Neuronal stem cell (in vitro differentiated cells): ENCODE measurements at regions not wholly inside any gene's neighbourhood (a gene's known extent, or its start where the extent isn't known, plus 50 kb on each side); places are given as distances from the start of the nearest gene placed in this dataset.

Source experiments
- DNase-seq: peaks from one replicate; pipeline ENCODE4 v3.0.0-alpha.2; 2013; ENCODE audit warnings: low spot score
- H2AFZ ChIP-seq: one replicate; pipeline ENCODE4 v1.6.1; 2013; ENCODE audit warnings: mild to moderate bottlenecking, low read length, inconsistent platforms
- H2AK5ac ChIP-seq: 2 replicates; pipeline ENCODE4 v1.6.1; 2013; ENCODE audit warnings: low read depth, mild to moderate bottlenecking, inconsistent platforms, low read length, moderate library complexity, mixed read lengths
- H2BK120ac ChIP-seq: 2 replicates; pipeline ENCODE4 v1.6.1; 2013; ENCODE audit warnings: low read depth, mild to moderate bottlenecking, inconsistent platforms, low read length, moderate library complexity, mixed read lengths
- H2BK12ac ChIP-seq: one replicate; pipeline ENCODE4 v1.6.1; 2013; ENCODE audit warnings: low read length, inconsistent platforms
- H2BK15ac ChIP-seq: 2 replicates; pipeline ENCODE4 v1.6.1; 2013; ENCODE audit warnings: mild to moderate bottlenecking, low read length, inconsistent platforms, mixed read lengths
- H2BK5ac ChIP-seq: one replicate; pipeline ENCODE4 v1.6.1; 2013; ENCODE audit warnings: inconsistent platforms, mild to moderate bottlenecking, low read length, moderate library complexity
- H3K14ac ChIP-seq: one replicate; pipeline ENCODE4 v1.6.1; 2013; ENCODE audit warnings: low read length, inconsistent platforms
- H3K18ac ChIP-seq: 2 replicates; pipeline ENCODE4 v1.6.1; 2013; ENCODE audit warnings: low read length, inconsistent platforms
- H3K23ac ChIP-seq: 2 replicates; pipeline ENCODE4 v1.6.1; 2013; ENCODE audit warnings: low read depth, mild to moderate bottlenecking, mixed read lengths, low read length, inconsistent platforms; ENCODE audit not compliant: poor library complexity
- H3K27ac ChIP-seq: replicated peaks from 3 replicates; pipeline ENCODE4 v1.5.1; 2013; ENCODE audit warnings: low read length, inconsistent platforms
- H3K27me3 ChIP-seq, 3 experiments: 2 replicates each; pipeline ENCODE4 v1.6.1; 2013; ENCODE audit warnings: low read length in 3 of 3, mild to moderate bottlenecking in 2 of 3, inconsistent platforms in 1 of 3, low read depth in 1 of 3, mixed read lengths in 1 of 3, moderate library complexity in 1 of 3; ENCODE audit not compliant: control insufficient read depth in 3 of 3, insufficient read depth in 3 of 3
- H3K36me3 ChIP-seq, 2 donors: replicated peaks in 1 of 2; 2 replicates each; pipeline ENCODE4 v1.6.1; 2013; ENCODE audit warnings: low read length in 2 of 2; ENCODE audit not compliant: control insufficient read depth in 2 of 2, insufficient read depth in 2 of 2
- H3K4ac ChIP-seq: 2 replicates; pipeline ENCODE4 v1.6.1; 2013; ENCODE audit warnings: inconsistent platforms, mild to moderate bottlenecking, low read length, moderate library complexity
- H3K4me1 ChIP-seq, 2 donors: 1 replicate in 1 of 2; 2 replicates in 1 of 2; pipeline ENCODE4 v1.6.1; 2013; ENCODE audit warnings: low read length in 2 of 2, low read depth in 1 of 2; ENCODE audit not compliant: control insufficient read depth in 2 of 2, insufficient read depth in 1 of 2
- H3K4me2 ChIP-seq: one replicate; pipeline ENCODE4 v1.6.1; 2013; ENCODE audit warnings: mild to moderate bottlenecking, low read length, inconsistent platforms; ENCODE audit not compliant: insufficient read depth, poor library complexity, severe bottlenecking
- H3K4me3 ChIP-seq, 2 donors: 2 replicates each; pipeline ENCODE4 v1.5.1; 2013; ENCODE audit warnings: low read length in 2 of 2, mild to moderate bottlenecking in 2 of 2, inconsistent platforms in 1 of 2, moderate library complexity in 1 of 2
- H3K79me1 ChIP-seq: one replicate; pipeline ENCODE4 v1.6.1; 2013; ENCODE audit warnings: low read depth, mild to moderate bottlenecking, inconsistent platforms, low read length, moderate library complexity
- H3K9ac ChIP-seq: one replicate; pipeline ENCODE4 v1.6.1; 2013; ENCODE audit warnings: mild to moderate bottlenecking, low read depth, low read length, inconsistent platforms; ENCODE audit not compliant: poor library complexity
- H3K9me3 ChIP-seq, 2 donors: replicated peaks in 1 of 2; 2 replicates each; pipeline versions ENCODE3 to v1.6.1; 2013; ENCODE audit warnings: low read length in 2 of 2, mild to moderate bottlenecking in 2 of 2, inconsistent platforms in 1 of 2, low read depth in 1 of 2, mixed read lengths in 1 of 2, moderate library complexity in 1 of 2; ENCODE audit not compliant: control insufficient read depth in 2 of 2, insufficient read depth in 1 of 2
- H4K8ac ChIP-seq: one replicate; pipeline ENCODE4 v1.6.1; 2013; ENCODE audit warnings: low read depth, mild to moderate bottlenecking, inconsistent platforms, low read length, moderate library complexity
- H4K91ac ChIP-seq: one replicate; pipeline ENCODE4 v1.6.1; 2013; ENCODE audit warnings: low read length, low read depth, mild to moderate bottlenecking, inconsistent platforms; ENCODE audit not compliant: poor library complexity
- whole genome bisulfite sequencing, 2 donors: extraction: QIAGEN DNeasy Blood & Tissue Kit; methylation state at CpG; one replicate each; pipeline ENCODE4 v1.1.7; 2013; ENCODE audit warnings: missing lambda C conversion rate in 2 of 2, mixed read lengths in 1 of 2; ENCODE audit not compliant: insufficient read length in 2 of 2, insufficient replicate concordance in 1 of 2; ENCODE audit errors: extremely low coverage in 2 of 2; 5-methylcytosine and 5-hydroxymethylcytosine counted together

- Histone ChIP-seq H2BK15ac (no peak overlapping the region), H3K4me3 (no peak overlapping the region), H4K8ac (no peak overlapping the region), H2BK5ac (no peak overlapping the region), H3K4me1 (no peaks in the 10 kb centered on the region), H2AK5ac (no peak overlapping the region), H3K79me1 (no peaks in the 10 kb centered on the region), H2AFZ (no peak overlapping the region), H3K9me3 (no peaks in the 10 kb centered on the region), H4K91ac (no peak overlapping the region), H3K27me3 (peaks cover 0 to 13% (median 0%) of the 10 kb centered on the region in 3 experiments), H3K9ac (no peak overlapping the region), H2BK120ac (no peak overlapping the region), H3K4me2 (no peak overlapping the region), H3K27ac (no peak overlapping the region), H3K18ac (no peak overlapping the region), H2BK12ac (no peak overlapping the region), H3K14ac (no peak overlapping the region), H3K23ac (no peak overlapping the region), H3K36me3 (no peaks in the 10 kb centered on the region), H3K4ac (no peak overlapping the region)
- DNase-seq, result no peak
- WGBS, 2 donors, result no CpG with 5 or more reads among the region's 2 CpGs
Observed at GRCh38 chr4:14084598-14084997, 457.1 kb upstream of the BOD1L1 start.

DNA sequence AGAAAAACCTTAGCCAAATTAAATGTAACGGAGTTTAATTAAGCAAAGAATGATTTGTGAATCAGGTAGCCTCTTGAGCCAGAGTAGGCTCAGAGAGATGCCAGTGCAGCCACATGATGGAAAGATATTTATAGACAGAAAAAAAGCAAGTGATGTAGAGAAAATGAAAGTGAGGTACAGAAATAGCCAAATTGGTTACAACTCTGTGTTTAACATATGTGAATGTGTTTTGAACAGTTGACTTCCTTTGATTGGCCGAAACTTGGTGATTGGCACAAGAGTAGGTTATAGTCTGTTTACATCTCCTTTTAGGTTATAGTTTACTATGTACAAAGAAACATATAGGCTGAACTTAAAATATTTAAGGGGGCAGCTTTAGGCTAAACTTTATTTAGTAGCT lies 459.9 kb upstream of the BOD1L1 start:
- Histone ChIP-seq H3K27me3 (peaks cover 0 to 17% (median 0%) of the 10 kb centered on the region in 3 experiments), H3K27ac (no peak overlapping the region), H2BK120ac (no peak overlapping the region), H2AFZ (no peak overlapping the region), H2BK15ac (no peak overlapping the region), H3K4me1 (no peaks in the 10 kb centered on the region), H3K36me3 (no peaks in the 10 kb centered on the region), H3K14ac (no peak overlapping the region), H3K9ac (no peak overlapping the region), H3K4me2 (no peak overlapping the region), H3K4me3 (no peak overlapping the region), H3K23ac (no peak overlapping the region), H3K79me1 (no peaks in the 10 kb centered on the region), H3K4ac (no peak overlapping the region), H2BK5ac (no peak overlapping the region), H4K91ac (no peak overlapping the region), H3K9me3 (no peaks in the 10 kb centered on the region), H4K8ac (no peak overlapping the region), H2BK12ac (no peak overlapping the region), H3K18ac (no peak overlapping the region), H2AK5ac (no peak overlapping the region)
- WGBS, 2 donors, result no CpG with 5 or more reads among the region's 2 CpGs
- DNase-seq, result no peak

- Histone ChIP-seq H4K91ac (no peak overlapping the region), H2BK5ac (no peak overlapping the region), H3K79me1 (no peaks in the 10 kb centered on the region), H3K23ac (no peak overlapping the region), H3K4me1 (no peaks in the 10 kb centered on the region), H2BK15ac (no peak overlapping the region), H3K27ac (no peak overlapping the region), H2BK120ac (no peak overlapping the region), H3K14ac (no peak overlapping the region), H3K4me2 (no peak overlapping the region), H3K27me3 (peaks cover 0 to 21% (median 0%) of the 10 kb centered on the region in 3 experiments), H2AFZ (no peak overlapping the region), H4K8ac (no peak overlapping the region), H3K4me3 (no peak overlapping the region), H2AK5ac (no peak overlapping the region), H2BK12ac (no peak overlapping the region), H3K18ac (no peak overlapping the region), H3K36me3 (no peaks in the 10 kb centered on the region), H3K4ac (no peak overlapping the region), H3K9ac (no peak overlapping the region), H3K9me3 (no peaks in the 10 kb centered on the region)
- DNase-seq, result no peak
- WGBS, 2 donors, result no CpG with 5 or more reads among the region's 1 CpG
Observed at GRCh38 chr4:14087921-14088320, 460.4 kb upstream of the BOD1L1 start.

- H3K23ac ChIP-seq, result no peak overlapping the region
- H3K9me3 ChIP-seq, result no peaks in the 10 kb centered on the region
- no peak overlapping the region for H3K27ac ChIP-seq
- H3K4me2 ChIP-seq, result no peak overlapping the region
- H3K14ac ChIP-seq, result no peak overlapping the region
- H2BK15ac ChIP-seq, result no peak overlapping the region
- H4K91ac ChIP-seq, result no peak overlapping the region
- H3K4me1 ChIP-seq, result no peaks in the 10 kb centered on the region
- no peak overlapping the region for H2BK120ac ChIP-seq
- H3K36me3 ChIP-seq, result no peaks in the 10 kb centered on the region
- H4K8ac ChIP-seq, result no peak overlapping the region
- H3K27me3 ChIP-seq, result peaks cover 0 to 22% (median 0%) of the 10 kb centered on the region in 3 experiments
- no peak overlapping the region for H3K9ac ChIP-seq
- no peak overlapping the region for H2AFZ ChIP-seq
- no peak overlapping the region for H3K4me3 ChIP-seq
- no peak overlapping the region for H2BK5ac ChIP-seq
- H3K4ac ChIP-seq, result no peak overlapping the region
- no peaks in the 10 kb centered on the region for H3K79me1 ChIP-seq
- H2AK5ac ChIP-seq, result no peak overlapping the region
- DNase-seq, result no peak
- no peak overlapping the region for H2BK12ac ChIP-seq
- H3K18ac ChIP-seq, result no peak overlapping the region
Observed at GRCh38 chr4:14091531-14091930, 464.0 kb upstream of the BOD1L1 start.
